ENCODE measurements at regions not wholly inside any gene's neighbourhood (a gene's known extent, or its start where the extent isn't known, plus 50 kb on each side); places are given as distances from the start of the nearest gene placed in this dataset.

DNA sequence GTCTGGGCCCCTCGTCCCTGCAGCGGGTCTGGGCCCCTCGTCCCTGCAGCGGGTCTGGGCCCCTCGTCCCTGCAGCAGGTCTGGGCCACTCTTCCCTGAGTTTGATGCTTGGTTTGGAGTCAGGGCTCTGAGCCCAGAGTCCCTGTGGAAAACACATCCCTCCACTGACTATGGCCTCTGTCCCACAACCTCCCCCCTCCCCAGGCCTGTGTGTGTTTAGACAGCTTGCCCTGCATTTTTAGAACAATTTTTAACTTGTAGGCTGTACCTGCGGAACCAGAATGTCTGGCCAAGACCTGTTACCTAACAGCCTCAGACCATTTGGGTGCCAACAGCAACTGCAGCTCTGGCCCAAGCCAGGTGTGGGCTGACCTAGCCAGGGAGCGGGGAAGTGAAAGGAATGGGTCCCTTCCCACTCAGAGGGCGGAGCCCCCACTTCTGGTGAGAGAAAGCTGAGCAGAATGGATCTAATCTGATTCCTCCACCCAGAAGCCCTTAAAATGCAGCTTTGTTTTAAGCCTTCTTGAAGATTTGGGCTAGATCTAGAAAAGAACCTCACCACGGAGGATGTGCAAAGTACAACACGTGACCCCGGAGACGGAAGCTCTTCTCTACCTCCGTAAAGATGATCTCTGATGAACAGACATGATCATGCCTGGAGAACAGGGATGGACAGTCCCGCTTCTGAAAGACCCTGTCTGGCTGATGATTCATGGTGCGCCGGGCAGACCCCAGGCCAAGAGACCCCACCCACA is 60.5 kb upstream of the TFRC start:
- 27% methylated on average over 5 of the region's 16 CpGs for WGBS (ENCODE audit: insufficient coverage, low coverage, low lambda C conversion rate, missing lambda C conversion rate)

GRCh38 chr3:196141866-196142201 is 59.9 kb upstream of the TFRC start:
- Histone ChIP-seq H3K36me3 (no peaks in the 10 kb centered on the region), H3K4me3 (no peak overlapping the region), H3K27me3 (no peaks in the 10 kb centered on the region), H3K9me3 (no peaks in the 10 kb centered on the region), H3K4me1 (peaks cover 0 to 13% (median 3%) of the 10 kb centered on the region in 4 donors), H3K27ac (peak overlapping the region in 1 of 3 donors; percentile 57)
- intact Hi-C loops (cut with DNase I): loop anchor here in 1 of 2 donors (10.0 kb wide), 1 partner anchor 57 kb away; the partner anchor contains the start of gene TFRC
- ATAC-seq (no peak), DNase-seq (no peak)
- 57% methylated on average over 6 of the region's 6 CpGs for WGBS (ENCODE audit: insufficient coverage, low coverage, low lambda C conversion rate, missing lambda C conversion rate)
- TF ChIP-seq CTCF (IDR thresholded peaks at IDR 0.05) (no peak), POLR2A (IDR thresholded peaks at IDR 0.05) (no peak)

More for the DNA sequence above, 60.5 kb upstream of the TFRC start:
- Histone ChIP-seq H3K27ac (peak overlapping the region in 1 of 3 donors; percentile 57), H3K27me3 (no peaks in the 10 kb centered on the region), H3K36me3 (no peaks in the 10 kb centered on the region), H3K4me3 (peak overlapping the region in 2 of 3 donors; percentile 41 to 50), H3K4me1 (peaks cover 0 to 13% (median 3%) of the 10 kb centered on the region in 4 donors), H3K9me3 (no peaks in the 10 kb centered on the region)
- TF ChIP-seq POLR2A (IDR thresholded peaks at IDR 0.05): no peak
- TF ChIP-seq CTCF (IDR thresholded peaks at IDR 0.05): no peak
- intact Hi-C loops (cut with DNase I): loop anchor here in 1 of 2 donors (10.0 kb wide), 1 partner anchor 58 kb away; the partner anchor contains the start of gene TFRC
- peak; percentile 88 to 92 (median 90) for ATAC-seq
- peak; percentile 77 to 93 (median 79) for DNase-seq

GRCh38 chr3:196141052-196141865 is 59.4 kb upstream of the TFRC start:
- Histone ChIP-seq H3K36me3 (no peaks in the 10 kb centered on the region), H3K4me1 (peaks cover 0 to 16% (median 3%) of the 10 kb centered on the region in 4 donors), H3K27ac (peak overlapping the region in 1 of 3 donors; percentile 57), H3K9me3 (no peaks in the 10 kb centered on the region), H3K4me3 (no peak overlapping the region), H3K27me3 (no peaks in the 10 kb centered on the region)
- intact Hi-C loops (cut with DNase I): loop anchor here in 1 of 2 donors (10.0 kb wide), 1 partner anchor 56 kb away; the partner anchor contains the start of gene TFRC
- DNase-seq (no peak), ATAC-seq (no peak)
- TF ChIP-seq POLR2A (IDR thresholded peaks at IDR 0.05) (no peak), CTCF (IDR thresholded peaks at IDR 0.05) (no peak)
- WGBS (ENCODE audit: insufficient coverage, low coverage, low lambda C conversion rate, missing lambda C conversion rate): 76% methylated on average over 10 of the region's 15 CpGs

GRCh38 chr3:196140224-196140623 is 58.3 kb upstream of the TFRC start:
- TF ChIP-seq POLR2A (IDR thresholded peaks at IDR 0.05) (no peak), CTCF (IDR thresholded peaks at IDR 0.05) (no peak)
- Histone ChIP-seq H3K4me3 (no peak overlapping the region), H3K4me1 (peaks cover 0 to 25% (median 5%) of the 10 kb centered on the region in 4 donors), H3K36me3 (no peaks in the 10 kb centered on the region), H3K27me3 (no peaks in the 10 kb centered on the region), H3K27ac (no peak overlapping the region), H3K9me3 (no peaks in the 10 kb centered on the region)
- DNase-seq: peak in 1 of 3 donors; percentile 42
- 86% methylated on average over 12 of the region's 12 CpGs for WGBS (ENCODE audit: insufficient coverage, low coverage, low lambda C conversion rate, missing lambda C conversion rate)
- intact Hi-C loops (cut with DNase I): loop anchor here in 1 of 2 donors (10.0 kb wide), 1 partner anchor 55 kb away; the partner anchor contains the start of gene TFRC
- no peak for ATAC-seq

All from right lobe of liver (tissue), 6 donors.